ENCODE measurements at regions not wholly inside any gene's neighbourhood (a gene's known extent, or its start where the extent isn't known, plus 50 kb on each side); places are given as distances from the start of the nearest gene placed in this dataset.

GRCh38 chr20:39886650-39887190, 802.3 kb downstream of the MAFB start:
- DNase-seq (ENCODE audit: low read depth in 3 of 3, low spot score in 1 of 3) = no peak

- DNase-seq (ENCODE audit: low read depth in 3 of 3, low spot score in 1 of 3) = no peak
Measured at GRCh38 chr20:39885975-39886649, 802.9 kb downstream of the MAFB start.

GRCh38 chr20:39882806-39883205, 806.2 kb downstream of the MAFB start:
- DNase-seq (ENCODE audit: low read depth in 3 of 3, low spot score in 1 of 3) = no peak

- DNase-seq (ENCODE audit: low read depth in 3 of 3, low spot score in 1 of 3) = no peak
Measured at GRCh38 chr20:39880890-39881289, 808.1 kb downstream of the MAFB start.

- no peak for DNase-seq (ENCODE audit: low read depth in 3 of 3, low spot score in 1 of 3)
Measured at GRCh38 chr20:39879296-39879695, 809.7 kb downstream of the MAFB start.

GRCh38 chr20:39878809-39879208, 810.2 kb downstream of the MAFB start:
- no peak for DNase-seq (ENCODE audit: low read depth in 3 of 3, low spot score in 1 of 3)

- DNase-seq (ENCODE audit: low read depth in 3 of 3, low spot score in 1 of 3) = no peak
Measured at GRCh38 chr20:39878320-39878719, 810.7 kb downstream of the MAFB start.

GRCh38 chr20:39877788-39878187, 811.2 kb downstream of the MAFB start:
- no peak for DNase-seq (ENCODE audit: low read depth in 3 of 3, low spot score in 1 of 3)

- no peak for DNase-seq (ENCODE audit: low read depth in 3 of 3, low spot score in 1 of 3)
Measured at GRCh38 chr20:39876976-39877635, 811.9 kb downstream of the MAFB start.

- no peak for DNase-seq (ENCODE audit: low read depth in 3 of 3, low spot score in 1 of 3)
Measured at GRCh38 chr20:39875492-39876110, 813.4 kb downstream of the MAFB start.

- DNase-seq (ENCODE audit: low read depth in 3 of 3, low spot score in 1 of 3) = no peak
Measured at GRCh38 chr20:39874049-39874893, 814.8 kb downstream of the MAFB start.

GRCh38 chr20:39873286-39873685, 815.8 kb downstream of the MAFB start:
- no peak for DNase-seq (ENCODE audit: low read depth in 3 of 3, low spot score in 1 of 3)

- DNase-seq (ENCODE audit: low read depth in 3 of 3, low spot score in 1 of 3) = no peak
Measured at GRCh38 chr20:39871013-39871412, 818.0 kb downstream of the MAFB start.

- no peak for DNase-seq (ENCODE audit: low read depth in 3 of 3, low spot score in 1 of 3)
Measured at GRCh38 chr20:39865446-39865845, 823.6 kb downstream of the MAFB start.

GRCh38 chr20:39862470-39862891, 826.6 kb downstream of the MAFB start:
- DNase-seq (ENCODE audit: low read depth in 3 of 3, low spot score in 1 of 3) = no peak

- DNase-seq (ENCODE audit: low read depth in 3 of 3, low spot score in 1 of 3) = no peak
Measured at GRCh38 chr20:39861381-39861780, 827.7 kb downstream of the MAFB start.

- DNase-seq (ENCODE audit: low read depth in 3 of 3, low spot score in 1 of 3) = no peak
Measured at GRCh38 chr20:39857835-39858234, 831.2 kb downstream of the MAFB start.

GRCh38 chr20:39857187-39857586, 831.8 kb downstream of the MAFB start:
- DNase-seq (ENCODE audit: low read depth in 3 of 3, low spot score in 1 of 3) = no peak

- DNase-seq (ENCODE audit: low read depth in 3 of 3, low spot score in 1 of 3) = no peak
Measured at GRCh38 chr20:39855799-39856198, 833.2 kb downstream of the MAFB start.

- no peak for DNase-seq (ENCODE audit: low read depth in 3 of 3, low spot score in 1 of 3)
Measured at GRCh38 chr20:39855056-39855455, 834.0 kb downstream of the MAFB start.

- DNase-seq (ENCODE audit: low read depth in 3 of 3, low spot score in 1 of 3) = no peak
Measured at GRCh38 chr20:39853636-39854035, 835.4 kb downstream of the MAFB start.
